ENCODE measurements at regions not wholly inside any gene's neighbourhood (a gene's known extent, or its start where the extent isn't known, plus 50 kb on each side); places are given as distances from the start of the nearest gene placed in this dataset.

- TF ChIP-seq CTCF (conservative IDR thresholded peaks at IDR 0.05; ENCODE audit: low read length) (no peak), EZH2phosphoT487 (IDR thresholded peaks at IDR 0.05; ENCODE audit: borderline replicate concordance, low read depth, low read length) (no peak)
Measured at GRCh38 chr6:105898286-105898685, 187.8 kb upstream of the PRDM1 start.

Data from OCI-LY7 (cell line).